ENCODE measurements at regions not wholly inside any gene's neighbourhood (a gene's known extent, or its start where the extent isn't known, plus 50 kb on each side); places are given as distances from the start of the nearest gene placed in this dataset.

- H2AK5ac ChIP-seq (ENCODE audit: low read length, severe bottlenecking): no peak overlapping the region
- no peak overlapping the region for H4K91ac ChIP-seq (ENCODE audit: low read length)
- H3K9ac ChIP-seq (ENCODE audit: low read length): peak overlapping the region; percentile 39
- peaks cover 9% of the 10 kb centered on the region for H3K4me1 ChIP-seq (ENCODE audit: control insufficient read depth, insufficient read depth, low read depth, low read length)
- H3K4me2 ChIP-seq (ENCODE audit: low read length, poor library complexity, severe bottlenecking): no peak overlapping the region
- H3K4me3 ChIP-seq (ENCODE audit: insufficient read depth in 1 of 2, low read depth in 1 of 2, low read length in 2 of 2): no peak overlapping the region
- H3K79me1 ChIP-seq (replicated peaks; ENCODE audit: low read length, poor library complexity, severe bottlenecking): no peaks in the 10 kb centered on the region
- no peaks in the 10 kb centered on the region for H3K27me3 ChIP-seq (ENCODE audit: control insufficient read depth in 1 of 2, insufficient read depth in 1 of 2, low read length in 2 of 2)
- no peak overlapping the region for H2AFZ ChIP-seq (ENCODE audit: low read depth, low read length)
- DNase-seq: peak; percentile 98
- H2BK12ac ChIP-seq (ENCODE audit: low read length in 2 of 2): no peak overlapping the region
- no peaks in the 10 kb centered on the region for H3K9me3 ChIP-seq (ENCODE audit: control insufficient read depth, low read length)
- H3K36me3 ChIP-seq (ENCODE audit: control insufficient read depth in 1 of 2, insufficient read depth in 2 of 2, low read depth in 1 of 2, low read length in 2 of 2): no peaks in the 10 kb centered on the region
- no peak overlapping the region for H2BK5ac ChIP-seq (ENCODE audit: low read depth, low read length, poor library complexity, severe bottlenecking)
- no peak overlapping the region for H3K18ac ChIP-seq (ENCODE audit: low read depth in 1 of 2, low read length in 2 of 2)
- WGBS: under 1% methylated on average over 8 of the region's 9 CpGs
- H3K27ac ChIP-seq (ENCODE audit: low read length, poor library complexity, severe bottlenecking): peak overlapping the region; percentile 14
- H2BK120ac ChIP-seq (ENCODE audit: low read depth, low read length): no peak overlapping the region
- no peak overlapping the region for H3K14ac ChIP-seq (ENCODE audit: low read length in 2 of 2)
- no peak overlapping the region for H4K8ac ChIP-seq (ENCODE audit: low read length)
- H3K23ac ChIP-seq (ENCODE audit: low read length in 2 of 2): no peak overlapping the region
- H2BK15ac ChIP-seq (ENCODE audit: low read depth, poor library complexity, severe bottlenecking): no peak overlapping the region
- H3K4ac ChIP-seq (ENCODE audit: low read depth in 1 of 2, low read length in 2 of 2): no peak overlapping the region
These were observed 98.8 kb upstream of the BASP1 start for GRCh38 chr5:17118631-17119030.

GRCh38 chr5:17120209-17120608 lies 97.2 kb upstream of the BASP1 start:
- Histone ChIP-seq H3K4me3 (ENCODE audit: insufficient read depth in 1 of 2, low read depth in 1 of 2, low read length in 2 of 2) (no peak overlapping the region), H3K4ac (ENCODE audit: low read depth in 1 of 2, low read length in 2 of 2) (peak overlapping the region in 1 of 2 experiments; percentile 63), H3K27ac (ENCODE audit: low read length, poor library complexity, severe bottlenecking) (no peak overlapping the region), H2BK5ac (ENCODE audit: low read depth, low read length, poor library complexity, severe bottlenecking) (no peak overlapping the region), H2AFZ (ENCODE audit: low read depth, low read length) (no peak overlapping the region), H3K18ac (ENCODE audit: low read depth in 1 of 2, low read length in 2 of 2) (peak overlapping the region in 1 of 2 experiments; percentile 96), H4K8ac (ENCODE audit: low read length) (peak overlapping the region; percentile 19), H4K91ac (ENCODE audit: low read length) (peak overlapping the region; percentile 6), H3K79me1 (replicated peaks; ENCODE audit: low read length, poor library complexity, severe bottlenecking) (no peaks in the 10 kb centered on the region), H3K14ac (ENCODE audit: low read length in 2 of 2) (no peak overlapping the region), H3K9ac (ENCODE audit: low read length) (no peak overlapping the region), H3K36me3 (ENCODE audit: control insufficient read depth in 1 of 2, insufficient read depth in 2 of 2, low read depth in 1 of 2, low read length in 2 of 2) (no peaks in the 10 kb centered on the region), H3K9me3 (ENCODE audit: control insufficient read depth, low read length) (no peaks in the 10 kb centered on the region), H2BK12ac (ENCODE audit: low read length in 2 of 2) (peak overlapping the region; percentile 79 to 88), H2AK5ac (ENCODE audit: low read length, severe bottlenecking) (no peak overlapping the region), H2BK120ac (ENCODE audit: low read depth, low read length) (peak overlapping the region; percentile 84), H3K4me1 (ENCODE audit: control insufficient read depth, insufficient read depth, low read depth, low read length) (peaks cover 9% of the 10 kb centered on the region), H3K4me2 (ENCODE audit: low read length, poor library complexity, severe bottlenecking) (no peak overlapping the region), H3K27me3 (ENCODE audit: control insufficient read depth in 1 of 2, insufficient read depth in 1 of 2, low read length in 2 of 2) (no peaks in the 10 kb centered on the region), H3K23ac (ENCODE audit: low read length in 2 of 2) (no peak overlapping the region), H2BK15ac (ENCODE audit: low read depth, poor library complexity, severe bottlenecking) (peak overlapping the region; percentile 90)
- DNase-seq: no peak
- 96% methylated on average over 3 of the region's 3 CpGs for WGBS

GRCh38 chr5:17121776-17122175 lies 95.7 kb upstream of the BASP1 start:
- H3K9ac ChIP-seq (ENCODE audit: low read length): no peak overlapping the region
- H3K9me3 ChIP-seq (ENCODE audit: control insufficient read depth, low read length): no peaks in the 10 kb centered on the region
- no peaks in the 10 kb centered on the region for H3K36me3 ChIP-seq (ENCODE audit: control insufficient read depth in 1 of 2, insufficient read depth in 2 of 2, low read depth in 1 of 2, low read length in 2 of 2)
- no peaks in the 10 kb centered on the region for H3K79me1 ChIP-seq (replicated peaks; ENCODE audit: low read length, poor library complexity, severe bottlenecking)
- H2BK12ac ChIP-seq (ENCODE audit: low read length in 2 of 2): peak overlapping the region; percentile 29 to 94
- peak overlapping the region; percentile 5 for H4K8ac ChIP-seq (ENCODE audit: low read length)
- DNase-seq: no peak
- H2BK15ac ChIP-seq (ENCODE audit: low read depth, poor library complexity, severe bottlenecking): peak overlapping the region; percentile 85
- no peak overlapping the region for H3K23ac ChIP-seq (ENCODE audit: low read length in 2 of 2)
- no peaks in the 10 kb centered on the region for H3K27me3 ChIP-seq (ENCODE audit: control insufficient read depth in 1 of 2, insufficient read depth in 1 of 2, low read length in 2 of 2)
- peak overlapping the region in 1 of 2 experiments; percentile 80 for H3K14ac ChIP-seq (ENCODE audit: low read length in 2 of 2)
- H3K27ac ChIP-seq (ENCODE audit: low read length, poor library complexity, severe bottlenecking): no peak overlapping the region
- 83% methylated on average over 3 of the region's 3 CpGs for WGBS
- no peak overlapping the region for H3K4me3 ChIP-seq (ENCODE audit: insufficient read depth in 1 of 2, low read depth in 1 of 2, low read length in 2 of 2)
- no peak overlapping the region for H2AK5ac ChIP-seq (ENCODE audit: low read length, severe bottlenecking)
- no peak overlapping the region for H2BK5ac ChIP-seq (ENCODE audit: low read depth, low read length, poor library complexity, severe bottlenecking)
- H2AFZ ChIP-seq (ENCODE audit: low read depth, low read length): no peak overlapping the region
- peaks cover 9% of the 10 kb centered on the region for H3K4me1 ChIP-seq (ENCODE audit: control insufficient read depth, insufficient read depth, low read depth, low read length)
- no peak overlapping the region for H3K4me2 ChIP-seq (ENCODE audit: low read length, poor library complexity, severe bottlenecking)
- H3K18ac ChIP-seq (ENCODE audit: low read depth in 1 of 2, low read length in 2 of 2): peak overlapping the region; percentile 23 to 74
- H3K4ac ChIP-seq (ENCODE audit: low read depth in 1 of 2, low read length in 2 of 2): peak overlapping the region in 1 of 2 experiments; percentile 56
- H2BK120ac ChIP-seq (ENCODE audit: low read depth, low read length): peak overlapping the region; percentile 42
- peak overlapping the region; percentile 15 for H4K91ac ChIP-seq (ENCODE audit: low read length)

- Histone ChIP-seq H3K27ac (ENCODE audit: low read length, poor library complexity, severe bottlenecking) (no peak overlapping the region), H4K8ac (ENCODE audit: low read length) (no peak overlapping the region), H3K79me1 (replicated peaks; ENCODE audit: low read length, poor library complexity, severe bottlenecking) (no peaks in the 10 kb centered on the region), H2BK5ac (ENCODE audit: low read depth, low read length, poor library complexity, severe bottlenecking) (no peak overlapping the region), H3K14ac (ENCODE audit: low read length in 2 of 2) (no peak overlapping the region), H2AFZ (ENCODE audit: low read depth, low read length) (no peak overlapping the region), H3K18ac (ENCODE audit: low read depth in 1 of 2, low read length in 2 of 2) (peak overlapping the region; percentile 43 to 64), H2BK120ac (ENCODE audit: low read depth, low read length) (peak overlapping the region; percentile 67), H3K4me2 (ENCODE audit: low read length, poor library complexity, severe bottlenecking) (no peak overlapping the region), H3K36me3 (ENCODE audit: control insufficient read depth in 1 of 2, insufficient read depth in 2 of 2, low read depth in 1 of 2, low read length in 2 of 2) (no peaks in the 10 kb centered on the region), H2BK15ac (ENCODE audit: low read depth, poor library complexity, severe bottlenecking) (peak overlapping the region; percentile 4), H2AK5ac (ENCODE audit: low read length, severe bottlenecking) (no peak overlapping the region), H3K23ac (ENCODE audit: low read length in 2 of 2) (no peak overlapping the region), H3K4me1 (ENCODE audit: control insufficient read depth, insufficient read depth, low read depth, low read length) (peaks cover 13% of the 10 kb centered on the region), H3K9ac (ENCODE audit: low read length) (no peak overlapping the region), H3K9me3 (ENCODE audit: control insufficient read depth, low read length) (no peaks in the 10 kb centered on the region), H3K4ac (ENCODE audit: low read depth in 1 of 2, low read length in 2 of 2) (peak overlapping the region in 1 of 2 experiments; percentile 46), H3K27me3 (ENCODE audit: control insufficient read depth in 1 of 2, insufficient read depth in 1 of 2, low read length in 2 of 2) (no peaks in the 10 kb centered on the region), H3K4me3 (ENCODE audit: insufficient read depth in 1 of 2, low read depth in 1 of 2, low read length in 2 of 2) (no peak overlapping the region), H2BK12ac (ENCODE audit: low read length in 2 of 2) (peak overlapping the region in 1 of 2 experiments; percentile 45), H4K91ac (ENCODE audit: low read length) (no peak overlapping the region)
- DNase-seq: peak; percentile 35
- 92% methylated on average over 4 of the region's 5 CpGs for WGBS
These were observed 94.4 kb upstream of the BASP1 start for GRCh38 chr5:17123010-17123409.
